ENCODE measurements at regions not wholly inside any gene's neighbourhood (a gene's known extent, or its start where the extent isn't known, plus 50 kb on each side); places are given as distances from the start of the nearest gene placed in this dataset.

DNA sequence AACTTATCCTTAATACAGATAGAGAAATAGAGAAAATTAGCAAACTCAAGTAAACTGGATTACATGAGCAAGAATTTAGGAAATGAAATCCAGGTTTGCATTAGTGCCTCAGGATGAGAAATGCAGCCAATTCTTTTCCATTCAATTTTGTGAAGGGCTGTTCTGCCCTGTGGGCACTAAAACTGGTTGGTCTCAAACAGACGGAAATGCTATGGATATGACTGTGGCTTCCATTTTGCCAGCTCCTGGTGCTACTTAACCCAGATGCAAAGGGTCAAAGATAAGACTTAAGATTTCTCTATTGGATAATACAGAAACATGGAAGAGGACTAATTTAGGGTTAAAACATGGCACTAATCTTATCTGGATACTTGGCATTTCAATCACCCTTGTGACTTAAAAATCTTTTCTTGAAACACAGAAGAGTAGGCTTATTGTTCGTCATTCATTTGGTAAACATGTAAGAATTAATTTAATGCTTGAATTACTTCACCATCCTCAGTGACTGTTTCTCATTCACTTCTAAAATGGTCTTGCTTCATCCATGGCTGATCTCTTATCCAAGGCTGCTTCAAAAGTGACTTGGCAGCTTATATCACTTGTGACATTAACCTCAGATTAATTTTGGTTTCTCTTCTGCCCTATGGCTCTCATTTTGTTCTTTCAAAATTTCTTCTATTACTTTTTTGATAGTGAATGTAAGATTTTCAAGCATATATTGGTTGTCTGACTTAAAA, 1008.7 kb downstream of the GLUD2 start:
- TF ChIP-seq, protein P1, sequence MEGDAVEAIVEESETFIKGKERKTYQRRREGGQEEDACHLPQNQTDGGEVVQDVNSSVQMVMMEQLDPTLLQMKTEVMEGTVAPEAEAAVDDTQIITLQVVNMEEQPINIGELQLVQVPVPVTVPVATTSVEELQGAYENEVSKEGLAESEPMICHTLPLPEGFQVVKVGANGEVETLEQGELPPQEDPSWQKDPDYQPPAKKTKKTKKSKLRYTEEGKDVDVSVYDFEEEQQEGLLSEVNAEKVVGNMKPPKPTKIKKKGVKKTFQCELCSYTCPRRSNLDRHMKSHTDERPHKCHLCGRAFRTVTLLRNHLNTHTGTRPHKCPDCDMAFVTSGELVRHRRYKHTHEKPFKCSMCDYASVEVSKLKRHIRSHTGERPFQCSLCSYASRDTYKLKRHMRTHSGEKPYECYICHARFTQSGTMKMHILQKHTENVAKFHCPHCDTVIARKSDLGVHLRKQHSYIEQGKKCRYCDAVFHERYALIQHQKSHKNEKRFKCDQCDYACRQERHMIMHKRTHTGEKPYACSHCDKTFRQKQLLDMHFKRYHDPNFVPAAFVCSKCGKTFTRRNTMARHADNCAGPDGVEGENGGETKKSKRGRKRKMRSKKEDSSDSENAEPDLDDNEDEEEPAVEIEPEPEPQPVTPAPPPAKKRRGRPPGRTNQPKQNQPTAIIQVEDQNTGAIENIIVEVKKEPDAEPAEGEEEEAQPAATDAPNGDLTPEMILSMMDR (IDR thresholded peaks at IDR 0.05): no peak
- TF ChIP-seq SIN3A (IDR thresholded peaks at IDR 0.05; ENCODE audit: borderline replicate concordance, insufficient read depth, low read depth, low read length) (no peak), POLR2AphosphoS5 (IDR thresholded peaks at IDR 0.05; ENCODE audit: low read depth, low read length) (no peak), TCF7L2 (IDR thresholded peaks at IDR 0.05; ENCODE audit: low read depth, low read length) (no peak)
- TF ChIP-seq, protein P2, sequence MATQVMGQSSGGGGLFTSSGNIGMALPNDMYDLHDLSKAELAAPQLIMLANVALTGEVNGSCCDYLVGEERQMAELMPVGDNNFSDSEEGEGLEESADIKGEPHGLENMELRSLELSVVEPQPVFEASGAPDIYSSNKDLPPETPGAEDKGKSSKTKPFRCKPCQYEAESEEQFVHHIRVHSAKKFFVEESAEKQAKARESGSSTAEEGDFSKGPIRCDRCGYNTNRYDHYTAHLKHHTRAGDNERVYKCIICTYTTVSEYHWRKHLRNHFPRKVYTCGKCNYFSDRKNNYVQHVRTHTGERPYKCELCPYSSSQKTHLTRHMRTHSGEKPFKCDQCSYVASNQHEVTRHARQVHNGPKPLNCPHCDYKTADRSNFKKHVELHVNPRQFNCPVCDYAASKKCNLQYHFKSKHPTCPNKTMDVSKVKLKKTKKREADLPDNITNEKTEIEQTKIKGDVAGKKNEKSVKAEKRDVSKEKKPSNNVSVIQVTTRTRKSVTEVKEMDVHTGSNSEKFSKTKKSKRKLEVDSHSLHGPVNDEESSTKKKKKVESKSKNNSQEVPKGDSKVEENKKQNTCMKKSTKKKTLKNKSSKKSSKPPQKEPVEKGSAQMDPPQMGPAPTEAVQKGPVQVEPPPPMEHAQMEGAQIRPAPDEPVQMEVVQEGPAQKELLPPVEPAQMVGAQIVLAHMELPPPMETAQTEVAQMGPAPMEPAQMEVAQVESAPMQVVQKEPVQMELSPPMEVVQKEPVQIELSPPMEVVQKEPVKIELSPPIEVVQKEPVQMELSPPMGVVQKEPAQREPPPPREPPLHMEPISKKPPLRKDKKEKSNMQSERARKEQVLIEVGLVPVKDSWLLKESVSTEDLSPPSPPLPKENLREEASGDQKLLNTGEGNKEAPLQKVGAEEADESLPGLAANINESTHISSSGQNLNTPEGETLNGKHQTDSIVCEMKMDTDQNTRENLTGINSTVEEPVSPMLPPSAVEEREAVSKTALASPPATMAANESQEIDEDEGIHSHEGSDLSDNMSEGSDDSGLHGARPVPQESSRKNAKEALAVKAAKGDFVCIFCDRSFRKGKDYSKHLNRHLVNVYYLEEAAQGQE (IDR thresholded peaks at IDR 0.05; ENCODE audit: insufficient read depth in 1 of 2, low read depth in 2 of 2, low read length in 1 of 2): no peak

All from Panc1 (cell line).